OCI-LY7 (cell line): ENCODE measurements at regions not wholly inside any gene's neighbourhood (a gene's known extent, or its start where the extent isn't known, plus 50 kb on each side); places are given as distances from the start of the nearest gene placed in this dataset.

ENCODE experiments used
- BruUV-seq: library from RNA; stranded (reverse); fragments of 400-500 nt; replicated peaks from 2 replicates; lab custom pipeline; 2021; lab: Mats Ljungman, UMichigan
- CTCF ChIA-PET: fragments of 300-600 bp; sonication (Branson Sonifier 250); formaldehyde crosslinking; loops from one replicate; lab custom pipeline; 2022; ENCODE audit warnings: antibody characterized with exemption; ENCODE audit not compliant: unreplicated experiment; lab: Charles Lee
- POLR2A ChIA-PET: fragments of 300-600 bp; sonication (Branson Sonifier 250); formaldehyde crosslinking; loops from one replicate; lab custom pipeline; 2022; ENCODE audit warnings: antibody characterized with exemption; lab: Charles Lee
- DNase-seq: peaks from one replicate; pipeline ENCODE4 v3.0.0-alpha.2; 2015; ENCODE audit warnings: low spot score
- H2AFZ ChIP-seq: fragments of 200-600 bp; sonication (generic), shearing (Covaris generic); 2 replicates; pipeline ENCODE4 v1.6.1; 2014; ENCODE audit warnings: mild to moderate bottlenecking, antibody characterized with exemption, low read length, moderate library complexity
- H3K27ac ChIP-seq: fragments of 200-600 bp; sonication (generic); 2 replicates; pipeline ENCODE4 v1.5.1; 2014; ENCODE audit warnings: mixed run types, low read depth, mild to moderate bottlenecking, moderate library complexity, low read length, inconsistent platforms; ENCODE audit not compliant: poor library complexity, severe bottlenecking
- H3K36me3 ChIP-seq: fragments of 200-600 bp; sonication (generic); 2 replicates; pipeline ENCODE4 v1.6.1; 2014; ENCODE audit warnings: mild to moderate bottlenecking, antibody characterized with exemption, low read length, moderate library complexity, mixed read lengths; ENCODE audit not compliant: insufficient read depth
- H3K4me1 ChIP-seq: fragments of 200-600 bp; sonication (generic); 2 replicates; pipeline ENCODE4 v1.5.1; 2014; ENCODE audit warnings: mild to moderate bottlenecking, low read length; ENCODE audit not compliant: insufficient read depth, poor library complexity, severe bottlenecking
- H3K4me2 ChIP-seq: fragments of 200-600 bp; sonication (generic); 2 replicates; pipeline ENCODE4 v1.6.1; 2014; ENCODE audit warnings: mild to moderate bottlenecking, low read length
- H3K4me3 ChIP-seq: fragments of 200-600 bp; sonication (generic); 2 replicates; pipeline ENCODE4 v1.5.1; 2014; ENCODE audit warnings: mild to moderate bottlenecking, low read depth, low read length; ENCODE audit not compliant: poor library complexity, severe bottlenecking
- H3K79me2 ChIP-seq: fragments of 200-600 bp; sonication (generic); 2 replicates; pipeline ENCODE4 v1.6.1; 2016; ENCODE audit warnings: low read depth, mild to moderate bottlenecking, low read length, moderate library complexity, mixed read lengths; ENCODE audit not compliant: insufficient read depth
- H3K9me2 ChIP-seq: fragments of 200-600 bp; sonication (generic); 2 replicates; pipeline ENCODE4 v1.6.1; 2016; ENCODE audit warnings: mild to moderate bottlenecking, low read length, mixed read lengths; ENCODE audit not compliant: insufficient read depth
- H3K9me3 ChIP-seq: fragments of 200-600 bp; sonication (generic); 2 replicates; pipeline ENCODE4 v1.6.1; 2014; ENCODE audit warnings: mild to moderate bottlenecking, mixed run types, low read length, mixed read lengths
- H4K20me1 ChIP-seq: fragments of 200-600 bp; sonication (generic); 2 replicates; pipeline ENCODE4 v1.6.1; 2014; ENCODE audit warnings: mild to moderate bottlenecking, antibody characterized with exemption, low read length, moderate library complexity, mixed read lengths; ENCODE audit not compliant: insufficient read depth
- CTCF ChIP-seq: fragments of 200-600 bp; sonication (generic); conservative IDR thresholded peaks from 2 replicates; pipeline ENCODE4 v1.5.1; 2014; ENCODE audit warnings: mild to moderate bottlenecking, antibody characterized with exemption, low read length, moderate library complexity, mixed read lengths
- EZH2phosphoT487 ChIP-seq: fragments of 200-600 bp; sonication (generic); IDR thresholded peaks from 2 replicates; pipeline ENCODE4 v1.6.1; 2018; ENCODE audit warnings: low read depth, borderline replicate concordance, mild to moderate bottlenecking, mixed run types, antibody characterized with exemption, low read length, moderate library complexity, mixed read lengths
- intact Hi-C: fragments of 100-400 bp; cut with micrococcal nuclease; formaldehyde crosslinking; loops from one replicate; pipeline ENCODE4 v1.10.0; 2022; ENCODE audit not compliant: unreplicated experiment

- no peak overlapping the region for H3K4me2 ChIP-seq
- H2AFZ ChIP-seq = no peak overlapping the region
- BruUV-seq = no TSS peak
- CTCF ChIA-PET = no interaction called here
- H3K36me3 ChIP-seq = no peaks in the 10 kb centered on the region
- DNase-seq = no peak
- H3K4me3 ChIP-seq = no peak overlapping the region
- no peaks in the 10 kb centered on the region for H4K20me1 ChIP-seq
- TF ChIP-seq CTCF (no peak), EZH2phosphoT487 (no peak)
- H3K9me3 ChIP-seq = no peaks in the 10 kb centered on the region
- POLR2A ChIA-PET = interaction anchor here (0.8 kb wide), 1 partner anchor 12 kb away, joined by 3 read pairs; no protein-coding TSS in a partner anchor
- H3K9me2 ChIP-seq = no peaks in the 10 kb centered on the region
- H3K79me2 ChIP-seq = no peaks in the 10 kb centered on the region
- H3K27ac ChIP-seq = no peak overlapping the region
- intact Hi-C loops = no loop called here
- no peaks in the 10 kb centered on the region for H3K4me1 ChIP-seq
Measured at GRCh38 chr6:166068768-166069167, 98.9 kb downstream of the TBXT start.

- POLR2A ChIA-PET = interaction anchor here (0.6 kb wide), 2 partner anchors 59 to 67 kb away, joined by 3 to 4 read pairs; no protein-coding TSS in a partner anchor
- no peaks in the 10 kb centered on the region for H4K20me1 ChIP-seq
- intact Hi-C loops = no loop called here
- no peak for DNase-seq
- no peaks in the 10 kb centered on the region for H3K4me1 ChIP-seq
- H3K9me3 ChIP-seq = no peaks in the 10 kb centered on the region
- no peaks in the 10 kb centered on the region for H3K36me3 ChIP-seq
- CTCF ChIA-PET = no interaction called here
- BruUV-seq = no TSS peak
- no peak overlapping the region for H2AFZ ChIP-seq
- no peaks in the 10 kb centered on the region for H3K79me2 ChIP-seq
- H3K4me3 ChIP-seq = no peak overlapping the region
- no peak overlapping the region for H3K4me2 ChIP-seq
- H3K9me2 ChIP-seq = no peaks in the 10 kb centered on the region
- TF ChIP-seq EZH2phosphoT487 = no peak
- TF ChIP-seq CTCF = no peak
- no peak overlapping the region for H3K27ac ChIP-seq
Measured at GRCh38 chr6:166058064-166058739, 109.4 kb downstream of the TBXT start.

GRCh38 chr6:166057431-166057830 lies 110.2 kb downstream of the TBXT start:
- no peaks in the 10 kb centered on the region for H3K36me3 ChIP-seq
- no peaks in the 10 kb centered on the region; the same call in 1 of the 2 replicates for H3K9me3 ChIP-seq
- H3K4me1 ChIP-seq = no peaks in the 10 kb centered on the region
- H3K9me2 ChIP-seq = no peaks in the 10 kb centered on the region
- TF ChIP-seq EZH2phosphoT487 (no peak), CTCF (no peak)
- no peak overlapping the region for H3K27ac ChIP-seq
- BruUV-seq = no TSS peak
- ChIA-PET POLR2A (no interaction called here), CTCF (no interaction called here)
- no peak for DNase-seq
- intact Hi-C loops = no loop called here
- H3K79me2 ChIP-seq = no peaks in the 10 kb centered on the region
- H3K4me2 ChIP-seq = no peak overlapping the region
- H4K20me1 ChIP-seq = no peaks in the 10 kb centered on the region
- H2AFZ ChIP-seq = no peak overlapping the region
- H3K4me3 ChIP-seq = no peak overlapping the region
